ENCODE measurements at regions not wholly inside any gene's neighbourhood (a gene's known extent, or its start where the extent isn't known, plus 50 kb on each side); places are given as distances from the start of the nearest gene placed in this dataset.

GRCh38 chr14:83042858-83043257, 1509.2 kb upstream of the SEL1L start:
- CTCF ChIA-PET: no interaction called here
- Mint-ChIP-seq H3K9me3 (no peaks in the 10 kb centered on the region), H3K4me3 (no peak overlapping the region), H3K4me1 (peaks cover 8% of the 10 kb centered on the region), H3K27me3 (ENCODE audit: low read depth) (no peaks in the 10 kb centered on the region), H3K36me3 (no peaks in the 10 kb centered on the region), H3K27ac (no peak overlapping the region)
- DNase-seq (ENCODE audit: low spot score) (no peak), ATAC-seq (no peak)
- POLR2A ChIA-PET: no interaction called here
- TF ChIP-seq RELA (CRISPR knock-in tag; IDR thresholded peaks at IDR 0.05; ENCODE audit: borderline replicate concordance) (no peak), FOXJ3 (CRISPR knock-in tag; IDR thresholded peaks at IDR 0.05; ENCODE audit: borderline replicate concordance) (no peak), GABPB1 (CRISPR knock-in tag; IDR thresholded peaks at IDR 0.05) (no peak), CREM (CRISPR knock-in tag; IDR thresholded peaks at IDR 0.05) (no peak), PREB (CRISPR knock-in tag; IDR thresholded peaks at IDR 0.05; ENCODE audit: borderline replicate concordance) (no peak), FOXP4 (CRISPR knock-in tag; IDR thresholded peaks at IDR 0.05) (no peak)

- ChIA-PET CTCF (interaction anchor here (1.5 kb wide), 1 partner anchor 171 kb away, joined by 4 read pairs; no protein-coding TSS in a partner anchor), POLR2A (no interaction called here)
- H3K27me3 Mint-ChIP-seq (ENCODE audit: low read depth): no peaks in the 10 kb centered on the region
- H3K27ac Mint-ChIP-seq: no peak overlapping the region
- no peak overlapping the region for H3K4me3 Mint-ChIP-seq
- H3K4me1 Mint-ChIP-seq: peaks cover 8% of the 10 kb centered on the region
- no peak for DNase-seq (ENCODE audit: low spot score)
- no peak for ATAC-seq
- H3K36me3 Mint-ChIP-seq: no peaks in the 10 kb centered on the region
- H3K9me3 Mint-ChIP-seq: no peaks in the 10 kb centered on the region
- TF ChIP-seq HMGA2 (CRISPR knock-in tag; IDR thresholded peaks at IDR 0.05) (no peak), E2F4 (CRISPR knock-in tag; IDR thresholded peaks at IDR 0.05; ENCODE audit: borderline replicate concordance, low read depth) (no peak), JAZF1 (CRISPR knock-in tag; IDR thresholded peaks at IDR 0.05) (no peak), FOXJ3 (CRISPR knock-in tag; IDR thresholded peaks at IDR 0.05; ENCODE audit: borderline replicate concordance) (no peak), TEAD4 (CRISPR knock-in tag; IDR thresholded peaks at IDR 0.05) (no peak), ZSCAN18 (CRISPR knock-in tag; IDR thresholded peaks at IDR 0.05) (no peak), TEAD1 (CRISPR knock-in tag; IDR thresholded peaks at IDR 0.05) (no peak), NR2C2 (CRISPR knock-in tag; IDR thresholded peaks at IDR 0.05) (no peak), AR (CRISPR knock-in tag; IDR thresholded peaks at IDR 0.05) (no peak), ZNF281 (CRISPR knock-in tag; IDR thresholded peaks at IDR 0.05) (no peak), ATF3 (CRISPR knock-in tag; conservative IDR thresholded peaks at IDR 0.05) (no peak), TP53 (CRISPR knock-in tag; IDR thresholded peaks at IDR 0.05) (no peak)
Observed at GRCh38 chr14:83044001-83044400, 1510.3 kb upstream of the SEL1L start.

All from WTC11 (cell line).